HPDE6-E6E7 (cell line): ENCODE measurements at regions not wholly inside any gene's neighbourhood (a gene's known extent, or its start where the extent isn't known, plus 50 kb on each side); places are given as distances from the start of the nearest gene placed in this dataset.

Experiments used
- DNase-seq: peaks from one replicate; pipeline ENCODE4 v3.0.0; 2011; ENCODE audit warnings: missing footprints; ENCODE audit errors: extremely low spot score

GRCh38 chr9:95623640-95624039 is 106.9 kb upstream of the PTCH1 start:
- DNase-seq: no peak

- DNase-seq: no peak
These were observed 104.0 kb upstream of the PTCH1 start for GRCh38 chr9:95620722-95621121.

- DNase-seq: no peak
These were observed 103.5 kb upstream of the PTCH1 start for GRCh38 chr9:95620314-95620713.

DNA sequence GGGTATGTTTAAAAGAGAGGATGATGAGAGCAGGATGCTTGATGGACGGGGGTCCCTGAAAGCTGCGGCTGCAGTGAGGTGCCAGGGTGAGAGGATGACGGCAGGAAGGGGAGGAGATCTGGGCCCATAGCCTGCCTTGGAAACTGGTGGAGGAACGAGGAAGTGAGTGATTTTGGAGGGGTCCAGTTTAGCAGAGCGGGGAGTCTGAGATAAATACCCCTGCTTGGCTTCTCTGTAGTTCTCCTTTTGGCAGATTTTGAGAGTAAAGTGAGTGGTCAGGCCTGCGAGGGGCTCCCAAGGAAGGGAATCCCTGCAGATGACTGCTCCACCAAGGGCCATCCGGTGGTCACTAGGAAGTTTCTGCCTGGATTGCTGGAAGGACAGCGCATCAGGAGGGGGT is 98.5 kb upstream of the PTCH1 start:
- no peak for DNase-seq

- no peak for DNase-seq
These were observed 96.9 kb upstream of the PTCH1 start for GRCh38 chr9:95613670-95614069.

DNA sequence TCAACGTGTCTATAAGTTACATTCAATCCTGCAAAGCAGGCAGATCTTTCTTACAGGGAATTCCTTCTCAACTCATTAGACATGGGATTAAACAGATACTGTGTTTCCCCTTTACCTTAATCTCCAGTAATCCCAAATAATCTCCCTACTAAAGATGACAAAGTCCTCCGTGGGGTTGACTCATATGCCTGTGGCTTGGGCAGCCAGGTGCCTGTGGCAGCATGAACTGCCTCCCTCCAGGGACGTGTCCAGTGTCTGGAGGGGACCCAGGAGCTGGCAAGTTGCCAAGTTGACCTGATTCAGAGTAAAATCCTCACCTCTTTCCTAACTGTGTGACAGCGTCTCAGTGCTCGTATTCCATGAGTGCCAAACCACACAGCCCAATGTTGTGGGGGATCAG is 94.6 kb upstream of the PTCH1 start:
- no peak for DNase-seq

- no peak for DNase-seq
These were observed 93.4 kb upstream of the PTCH1 start for GRCh38 chr9:95610006-95610785.

DNA sequence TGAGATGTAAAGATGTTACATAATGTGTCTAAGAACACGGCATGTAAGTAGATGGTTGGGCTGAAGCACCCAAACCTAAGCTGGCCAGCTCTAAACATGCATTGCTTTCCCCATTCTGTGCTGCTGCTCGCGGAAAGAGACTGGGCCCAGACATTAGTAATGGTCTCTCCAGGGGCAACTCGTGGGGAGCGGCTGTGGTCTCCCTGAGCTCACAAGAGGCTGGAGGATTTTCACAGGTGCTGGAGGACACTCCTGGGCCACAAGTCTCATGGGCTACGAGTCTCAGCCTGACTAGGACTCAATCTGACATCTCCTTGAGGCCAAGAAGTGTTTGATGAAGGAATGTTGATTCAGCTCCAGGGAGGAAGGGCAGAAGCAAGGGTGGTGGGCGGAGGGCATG is 92.7 kb upstream of the PTCH1 start:
- DNase-seq: no peak

DNA sequence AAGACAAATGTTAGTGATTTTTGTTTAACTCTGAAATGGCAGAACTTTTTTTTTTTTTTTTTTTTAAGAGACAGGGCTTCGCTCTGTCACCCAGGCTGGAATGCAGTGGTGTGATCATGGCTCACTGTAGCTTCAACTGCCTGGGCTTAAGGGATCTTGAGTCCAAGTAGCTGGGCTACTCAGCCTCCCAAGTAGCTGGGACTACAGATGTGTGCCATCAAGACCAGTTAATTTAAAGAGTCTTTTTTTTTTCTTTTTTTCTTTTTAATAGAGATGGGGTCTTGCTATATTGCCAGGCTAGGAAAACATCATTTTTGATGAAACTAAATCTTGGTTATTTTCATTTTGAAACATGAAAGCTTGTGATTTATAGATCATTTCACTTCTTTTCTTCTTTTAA is 91.6 kb upstream of the PTCH1 start:
- DNase-seq: no peak

- no peak for DNase-seq
These were observed 90.7 kb upstream of the PTCH1 start for GRCh38 chr9:95607507-95607906.

DNA sequence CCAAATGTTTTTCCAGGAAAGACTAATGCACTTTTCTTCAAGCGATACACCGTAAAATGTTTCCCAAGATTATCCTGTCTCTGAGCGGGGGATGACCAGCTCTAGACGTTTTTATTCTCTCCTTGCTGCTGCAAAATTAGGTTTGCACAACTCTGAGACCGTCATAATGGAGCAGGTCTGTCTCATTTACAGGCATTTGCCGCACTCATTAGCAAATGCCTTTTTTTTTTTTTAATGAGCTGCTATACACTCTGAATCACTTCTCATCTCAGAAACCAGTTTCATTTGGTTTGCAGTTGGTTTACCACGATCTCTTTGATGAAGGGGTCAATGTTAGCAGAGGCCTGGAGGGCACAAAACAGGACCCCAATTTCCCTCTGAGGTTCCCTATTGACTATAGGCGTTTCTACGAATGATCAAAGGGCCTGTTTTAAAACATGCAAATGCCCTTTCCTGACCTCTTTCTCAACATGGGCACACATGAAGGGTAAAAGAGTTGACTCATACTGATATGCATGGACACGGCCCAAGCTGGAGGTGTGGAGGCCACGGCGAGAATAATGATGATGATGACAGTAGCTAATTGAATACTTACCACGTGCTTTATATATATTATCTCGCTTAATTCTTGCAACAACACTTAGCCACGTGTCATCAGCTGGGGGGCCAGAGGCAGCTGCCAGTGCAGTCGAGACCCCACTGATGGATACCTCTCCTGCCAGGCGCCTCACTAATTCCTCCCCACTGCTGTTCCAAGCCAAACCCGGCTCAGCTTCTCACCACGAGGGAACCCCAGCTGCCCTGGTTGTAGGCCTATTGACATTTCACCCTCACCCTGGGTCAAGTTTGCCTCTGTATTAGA is 89.9 kb upstream of the PTCH1 start:
- DNase-seq: no peak

GRCh38 chr9:95605816-95606488 is 89.2 kb upstream of the PTCH1 start:
- DNase-seq: no peak

DNA sequence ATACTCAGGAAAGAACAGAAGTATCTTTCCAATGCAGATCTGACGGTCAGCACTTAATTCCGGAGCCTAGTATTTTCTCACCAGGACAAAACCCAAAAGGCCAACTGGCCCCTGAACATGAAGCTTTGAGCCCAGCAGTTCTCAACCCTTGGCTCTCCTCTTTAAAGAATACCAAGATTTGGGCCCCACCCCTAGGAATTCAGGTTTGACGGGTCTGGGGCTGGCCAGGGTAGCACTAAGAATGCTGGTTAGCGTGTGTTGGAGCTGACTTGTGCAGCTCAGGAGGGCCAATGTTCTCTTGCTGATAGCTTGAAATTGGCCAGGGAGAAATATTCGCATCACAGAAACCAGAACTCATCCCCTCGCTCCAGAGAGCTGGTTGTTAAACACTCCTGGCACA is 88.3 kb upstream of the PTCH1 start:
- DNase-seq: no peak

GRCh38 chr9:95598236-95598635 is 81.5 kb upstream of the PTCH1 start:
- no peak for DNase-seq

- no peak for DNase-seq
These were observed 79.0 kb upstream of the PTCH1 start for GRCh38 chr9:95595721-95596295.

- no peak for DNase-seq
These were observed 76.2 kb upstream of the PTCH1 start for GRCh38 chr9:95592931-95593330.

- no peak for DNase-seq
These were observed 72.2 kb upstream of the PTCH1 start for GRCh38 chr9:95588724-95589588.

DNA sequence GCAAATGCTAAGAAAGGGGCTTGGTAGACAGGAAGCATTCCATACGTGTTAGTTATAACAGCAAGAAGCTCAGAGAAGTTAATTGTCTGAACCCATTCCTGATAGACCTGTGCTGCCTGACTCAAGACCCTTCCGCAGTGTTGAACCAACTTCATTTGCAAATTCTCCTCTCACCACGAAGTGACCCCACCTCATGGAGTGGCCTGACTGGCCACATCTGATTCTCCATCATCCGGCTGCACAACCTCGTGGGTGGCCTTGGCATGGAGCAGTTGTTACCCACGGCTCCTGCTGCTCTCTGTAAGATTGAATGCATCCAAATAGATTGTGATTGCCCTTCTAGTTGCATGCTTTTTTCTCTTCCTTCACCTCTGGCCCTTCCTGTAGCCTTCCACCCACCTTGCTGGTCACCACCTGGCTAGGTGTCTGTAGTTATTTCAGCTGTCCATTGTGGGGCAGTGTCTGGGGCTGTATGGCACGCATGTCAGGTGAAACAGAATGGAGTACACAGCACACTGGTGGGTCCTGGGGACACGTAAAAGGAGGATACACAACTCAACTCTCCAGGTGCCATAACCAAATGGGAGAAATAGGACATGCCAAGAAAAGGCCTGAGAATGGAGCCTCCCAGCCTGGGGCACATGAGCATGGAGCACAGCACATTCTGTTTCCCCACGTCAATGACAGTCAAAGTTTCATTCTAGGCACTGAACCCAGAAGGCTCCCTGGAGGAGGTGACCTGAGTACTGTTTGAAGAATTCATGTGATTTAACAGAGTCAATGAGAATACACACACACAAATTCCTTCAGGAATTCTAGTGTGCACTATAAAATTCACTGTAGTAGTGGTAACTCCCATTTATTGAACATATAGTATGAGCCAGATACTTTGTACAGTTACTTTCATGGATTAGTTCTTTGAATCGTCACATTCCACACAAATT is 70.5 kb upstream of the PTCH1 start:
- no peak for DNase-seq

DNA sequence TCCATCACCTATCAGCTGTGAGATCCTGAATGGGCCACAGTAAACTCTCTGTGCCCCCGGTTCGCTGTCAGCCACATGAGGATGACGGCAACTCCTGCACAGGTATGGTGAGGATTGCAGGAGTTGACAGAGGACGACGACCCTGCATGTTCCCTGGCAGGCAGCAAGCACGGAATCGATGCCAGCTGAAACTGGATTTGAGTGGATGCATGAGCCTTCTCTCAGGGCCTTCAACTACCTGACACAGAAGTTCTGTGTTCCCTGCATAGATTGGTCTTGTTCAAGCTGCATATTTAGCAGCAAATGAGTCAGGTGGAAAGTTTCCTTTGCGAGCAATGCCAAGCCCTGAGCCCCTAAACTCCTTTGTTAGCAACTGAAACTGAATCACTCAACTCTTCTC is 69.6 kb upstream of the PTCH1 start:
- no peak for DNase-seq

- DNase-seq: no peak
These were observed 69.1 kb upstream of the PTCH1 start for GRCh38 chr9:95585824-95586223.
